Fibroblast of lung (primary cell): ENCODE measurements at regions not wholly inside any gene's neighbourhood (a gene's known extent, or its start where the extent isn't known, plus 50 kb on each side); places are given as distances from the start of the nearest gene placed in this dataset.

ENCODE experiments used
- EZH2 ChIP-seq: IDR thresholded peaks from 2 replicates; pipeline ENCODE4 v1.5.1; 2012; ENCODE audit warnings: low read length, control low read depth, mild to moderate bottlenecking; ENCODE audit errors: missing control alignments
- TF ChIP-seq, protein P1 (sequence below), 2 donors: IDR thresholded peaks in 1 of 2; conservative IDR thresholded peaks in 1 of 2; 1 replicate in 1 of 2; 2 replicates in 1 of 2; pipeline ENCODE4 v1.5.1; 2011 to 2012; ENCODE audit warnings: low read length in 2 of 2, control low read depth in 1 of 2, inconsistent platforms in 1 of 2, low read depth in 1 of 2, mild to moderate bottlenecking in 1 of 2

DNA sequence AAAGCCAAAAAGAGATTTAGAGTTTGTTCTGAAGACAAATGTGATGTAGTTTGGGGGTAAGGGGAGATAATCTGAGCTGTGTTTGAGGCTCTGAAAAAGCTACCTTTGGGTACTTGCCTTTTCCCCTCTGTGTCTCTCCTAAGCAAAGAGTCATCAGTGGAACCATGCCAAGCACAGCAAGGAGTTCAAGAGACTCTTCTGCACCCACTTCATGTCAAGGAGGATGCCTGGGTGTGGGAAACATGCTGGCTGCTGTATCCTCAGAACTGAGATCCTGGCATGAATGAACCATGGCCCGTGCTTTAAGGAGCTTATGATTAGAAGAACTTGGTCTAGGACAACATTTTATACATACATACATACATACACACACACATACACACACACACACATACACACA is 142.9 kb downstream of the NOC3L start:
- TF ChIP-seq, protein P1, sequence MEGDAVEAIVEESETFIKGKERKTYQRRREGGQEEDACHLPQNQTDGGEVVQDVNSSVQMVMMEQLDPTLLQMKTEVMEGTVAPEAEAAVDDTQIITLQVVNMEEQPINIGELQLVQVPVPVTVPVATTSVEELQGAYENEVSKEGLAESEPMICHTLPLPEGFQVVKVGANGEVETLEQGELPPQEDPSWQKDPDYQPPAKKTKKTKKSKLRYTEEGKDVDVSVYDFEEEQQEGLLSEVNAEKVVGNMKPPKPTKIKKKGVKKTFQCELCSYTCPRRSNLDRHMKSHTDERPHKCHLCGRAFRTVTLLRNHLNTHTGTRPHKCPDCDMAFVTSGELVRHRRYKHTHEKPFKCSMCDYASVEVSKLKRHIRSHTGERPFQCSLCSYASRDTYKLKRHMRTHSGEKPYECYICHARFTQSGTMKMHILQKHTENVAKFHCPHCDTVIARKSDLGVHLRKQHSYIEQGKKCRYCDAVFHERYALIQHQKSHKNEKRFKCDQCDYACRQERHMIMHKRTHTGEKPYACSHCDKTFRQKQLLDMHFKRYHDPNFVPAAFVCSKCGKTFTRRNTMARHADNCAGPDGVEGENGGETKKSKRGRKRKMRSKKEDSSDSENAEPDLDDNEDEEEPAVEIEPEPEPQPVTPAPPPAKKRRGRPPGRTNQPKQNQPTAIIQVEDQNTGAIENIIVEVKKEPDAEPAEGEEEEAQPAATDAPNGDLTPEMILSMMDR (conservative IDR thresholded peaks at IDR 0.05 in 1 of 2, IDR thresholded peaks at IDR 0.05 in 1 of 2; ENCODE audit: low read depth in 1 of 2, low read length in 2 of 2) = no peak
- no peak for TF ChIP-seq EZH2
